Adrenal gland (tissue), 5 donors: ENCODE measurements at regions not wholly inside any gene's neighbourhood (a gene's known extent, or its start where the extent isn't known, plus 50 kb on each side); places are given as distances from the start of the nearest gene placed in this dataset.

Experiments used
- CTCF ChIP-seq, 6 experiments: fragments of 450-650 bp in 4 of 6; fragments of 200-600 bp in 2 of 6; sonication (generic) in 1 of 6; IDR thresholded peaks; 1 replicate in 5 of 6; 2 replicates in 1 of 6; pipeline versions ENCODE4 v1.5.1 to v1.8.0; 2016 to 2021; ENCODE audit warnings: antibody characterized with exemption in 6 of 6, mild to moderate bottlenecking in 2 of 6, moderate library complexity in 1 of 6
- POLR2A ChIP-seq, 2 donors: fragments of 450-650 bp; IDR thresholded peaks; one replicate each; pipeline ENCODE4 v1.6.1; 2017; ENCODE audit warnings: antibody characterized with exemption in 2 of 2, mild to moderate bottlenecking in 2 of 2, moderate library complexity in 1 of 2
- donor health status: DM: no; HTN: no; CAD: no.

- TF ChIP-seq CTCF (IDR thresholded peaks at IDR 0.05) (no peak), POLR2A (IDR thresholded peaks at IDR 0.05) (no peak)
Observed at GRCh38 chr9:88782931-88783710, 208.1 kb upstream of the S1PR3 start.
